Left ventricle myocardium superior (tissue), 1 donor: ENCODE measurements at regions not wholly inside any gene's neighbourhood (a gene's known extent, or its start where the extent isn't known, plus 50 kb on each side); places are given as distances from the start of the nearest gene placed in this dataset.

ENCODE experiments used
- ATAC-seq: fragments of 200-7000 bp; cut with Tn5 transposase; one replicate; pipeline ENCODE4 v1.9.1; 2020; ENCODE audit warnings: mild to moderate bottlenecking, moderate library complexity
- DNase-seq: peaks from one replicate; pipeline ENCODE4 v3.0.0-alpha.2; 2020
- intact Hi-C: fragments of 100-400 bp; cut with micrococcal nuclease; formaldehyde crosslinking; loops from one replicate; pipeline ENCODE4 v1.11.0; 2022
- donor health status: DM: no; HTN: yes; CAD: no; lungs with severe emphysema.

- ATAC-seq, result no peak
- no peak for DNase-seq
- intact Hi-C loops, result no loop called here
Observed at GRCh38 chr18:7288544-7288943, 57.7 kb downstream of the LRRC30 start.

GRCh38 chr18:7290077-7290476, 59.2 kb downstream of the LRRC30 start:
- intact Hi-C loops, result no loop called here
- DNase-seq (no peak), ATAC-seq (no peak)

GRCh38 chr18:7291046-7291445, 60.2 kb downstream of the LRRC30 start:
- intact Hi-C loops, result no loop called here
- ATAC-seq (no peak), DNase-seq (no peak)

- DNase-seq, result no peak
- no peak for ATAC-seq
- intact Hi-C loops, result no loop called here
Observed at GRCh38 chr18:7298149-7298548, 67.3 kb downstream of the LRRC30 start.

- no peak for ATAC-seq
Observed at GRCh38 chr18:7301094-7301493, 70.2 kb downstream of the LRRC30 start.

GRCh38 chr18:7303316-7304060, 72.6 kb downstream of the LRRC30 start:
- DNase-seq (no peak), ATAC-seq (no peak)
- intact Hi-C loops, result no loop called here

More at GRCh38 chr18:7301094-7301493, 70.2 kb downstream of the LRRC30 start:
- DNase-seq, result no peak
- intact Hi-C loops, result no loop called here

- DNase-seq (no peak), ATAC-seq (no peak)
- intact Hi-C loops, result no loop called here
Observed at GRCh38 chr18:7304061-7304370, 73.1 kb downstream of the LRRC30 start.

GRCh38 chr18:7305416-7305815, 74.5 kb downstream of the LRRC30 start:
- ATAC-seq (no peak), DNase-seq (no peak)
- intact Hi-C loops, result no loop called here

- intact Hi-C loops, result no loop called here
- no peak for DNase-seq
- peak; percentile 69 for ATAC-seq
Observed at GRCh38 chr18:7307030-7307429, 76.1 kb downstream of the LRRC30 start.

GRCh38 chr18:7307526-7307925, 76.6 kb downstream of the LRRC30 start:
- DNase-seq, result no peak
- no peak for ATAC-seq
- intact Hi-C loops, result no loop called here

GRCh38 chr18:7317804-7318231, 86.9 kb downstream of the LRRC30 start:
- ATAC-seq (no peak), DNase-seq (no peak)
- intact Hi-C loops, result no loop called here

GRCh38 chr18:7319161-7319560, 88.3 kb downstream of the LRRC30 start:
- ATAC-seq (no peak), DNase-seq (no peak)
- intact Hi-C loops, result no loop called here

- ATAC-seq, result no peak
Observed at GRCh38 chr18:7321831-7322230, 90.9 kb downstream of the LRRC30 start.

GRCh38 chr18:7322817-7323485, 92.1 kb downstream of the LRRC30 start:
- intact Hi-C loops, result no loop called here
- no peak for ATAC-seq
- no peak for DNase-seq

More at GRCh38 chr18:7321831-7322230, 90.9 kb downstream of the LRRC30 start:
- intact Hi-C loops, result no loop called here
- no peak for DNase-seq

GRCh38 chr18:7325126-7325430, 94.2 kb downstream of the LRRC30 start:
- no peak for DNase-seq
- no peak for ATAC-seq
- intact Hi-C loops, result no loop called here

- intact Hi-C loops, result no loop called here
- ATAC-seq, result no peak
Observed at GRCh38 chr18:7329016-7329415, 98.1 kb downstream of the LRRC30 start.

GRCh38 chr18:7332452-7332851, 101.6 kb downstream of the LRRC30 start:
- no peak for ATAC-seq
- intact Hi-C loops, result no loop called here
- no peak for DNase-seq

More at GRCh38 chr18:7329016-7329415, 98.1 kb downstream of the LRRC30 start:
- no peak for DNase-seq

- intact Hi-C loops, result no loop called here
- DNase-seq (no peak), ATAC-seq (no peak)
Observed at GRCh38 chr18:7333025-7333562, 102.2 kb downstream of the LRRC30 start.

- intact Hi-C loops, result no loop called here
- ATAC-seq, result no peak
- DNase-seq, result no peak
Observed at GRCh38 chr18:7334973-7335568, 104.2 kb downstream of the LRRC30 start.

- ATAC-seq (no peak), DNase-seq (no peak)
- intact Hi-C loops, result no loop called here
Observed at GRCh38 chr18:7336623-7337022, 105.7 kb downstream of the LRRC30 start.

GRCh38 chr18:7338846-7339245, 108.0 kb downstream of the LRRC30 start:
- ATAC-seq, result no peak
- intact Hi-C loops, result no loop called here
- DNase-seq, result no peak
